Duodenal mucosa (tissue), 2 donors: ENCODE measurements at regions not wholly inside any gene's neighbourhood (a gene's known extent, or its start where the extent isn't known, plus 50 kb on each side); places are given as distances from the start of the nearest gene placed in this dataset.

Experiments
- H3K27ac ChIP-seq: one replicate; pipeline ENCODE4 v1.7.0; 2013; ENCODE audit warnings: low read depth, low read length
- H3K27me3 ChIP-seq, 2 donors: one replicate each; pipeline ENCODE4 v1.7.0; 2013; ENCODE audit warnings: low read length in 2 of 2, control low read depth in 1 of 2; ENCODE audit not compliant: insufficient read depth in 2 of 2, control insufficient read depth in 1 of 2
- H3K36me3 ChIP-seq, 2 donors: one replicate each; pipeline ENCODE4 v1.7.0; 2013; ENCODE audit warnings: low read length in 2 of 2, control low read depth in 1 of 2; ENCODE audit not compliant: insufficient read depth in 2 of 2, control insufficient read depth in 1 of 2
- H3K4me1 ChIP-seq, 2 donors: one replicate each; pipeline ENCODE4 v1.7.0; 2013; ENCODE audit warnings: low read length in 2 of 2, control low read depth in 1 of 2; ENCODE audit not compliant: insufficient read depth in 2 of 2, control insufficient read depth in 1 of 2
- H3K4me3 ChIP-seq, 2 donors: one replicate each; pipeline ENCODE4 v1.7.0; 2013; ENCODE audit warnings: low read length in 2 of 2, low read depth in 1 of 2
- H3K9ac ChIP-seq, 2 donors: one replicate each; pipeline ENCODE4 v1.7.0; 2013; ENCODE audit warnings: low read length in 2 of 2, low read depth in 1 of 2
- H3K9me3 ChIP-seq, 2 donors: one replicate each; pipeline ENCODE4 v1.7.0; 2013; ENCODE audit warnings: low read length in 2 of 2, control low read depth in 1 of 2; ENCODE audit not compliant: control insufficient read depth in 1 of 2

DNA sequence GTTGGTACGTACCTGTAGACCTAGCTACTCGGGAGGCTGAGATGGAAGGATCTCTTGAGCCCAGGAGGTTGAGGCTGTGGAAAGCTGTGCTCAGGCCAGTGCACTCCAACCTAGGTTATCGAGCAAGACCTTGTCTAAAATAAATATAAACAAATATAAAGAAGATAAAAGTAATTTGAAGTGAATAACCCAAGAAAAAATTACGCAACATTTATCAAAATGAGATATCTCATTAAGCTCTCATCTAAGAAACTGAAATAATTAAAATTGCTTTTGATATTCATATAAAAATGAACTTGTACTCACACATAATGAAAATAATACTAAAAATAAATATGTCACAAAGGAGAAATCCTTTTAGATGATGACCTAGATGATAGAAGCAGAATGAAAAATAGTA lies 647.1 kb upstream of the NCAM2 start:
- H3K9me3 ChIP-seq, result peaks cover 3 to 16% of the 10 kb centered on the region in 2 donors
- no peaks in the 10 kb centered on the region for H3K27me3 ChIP-seq
- no peak overlapping the region for H3K4me3 ChIP-seq
- H3K9ac ChIP-seq, result no peak overlapping the region
- no peaks in the 10 kb centered on the region for H3K36me3 ChIP-seq
- no peaks in the 10 kb centered on the region for H3K4me1 ChIP-seq
- no peak overlapping the region for H3K27ac ChIP-seq

DNA sequence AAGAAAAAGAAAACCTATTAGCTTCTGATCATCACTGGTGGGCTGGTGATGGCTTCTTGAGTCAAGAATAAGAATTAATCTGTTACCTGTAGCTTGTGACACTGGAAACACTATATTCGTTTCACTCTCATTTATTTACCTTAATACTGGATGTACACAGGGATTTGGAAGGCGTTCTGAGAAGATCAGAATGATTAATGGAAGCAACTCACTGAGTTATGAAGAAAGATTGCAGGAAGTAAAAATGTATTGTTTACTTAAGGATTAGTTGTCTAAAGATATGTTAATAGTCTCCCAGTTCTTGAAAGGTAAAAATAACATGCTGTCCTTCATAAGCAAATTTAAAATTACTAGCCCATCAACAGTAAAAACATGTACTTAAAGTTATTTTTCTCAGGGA lies 644.9 kb upstream of the NCAM2 start:
- Histone ChIP-seq H3K9ac (no peak overlapping the region), H3K9me3 (peaks cover 0 to 14% of the 10 kb centered on the region in 2 donors), H3K36me3 (no peaks in the 10 kb centered on the region), H3K4me3 (no peak overlapping the region), H3K27ac (no peak overlapping the region), H3K27me3 (no peaks in the 10 kb centered on the region), H3K4me1 (no peaks in the 10 kb centered on the region)

DNA sequence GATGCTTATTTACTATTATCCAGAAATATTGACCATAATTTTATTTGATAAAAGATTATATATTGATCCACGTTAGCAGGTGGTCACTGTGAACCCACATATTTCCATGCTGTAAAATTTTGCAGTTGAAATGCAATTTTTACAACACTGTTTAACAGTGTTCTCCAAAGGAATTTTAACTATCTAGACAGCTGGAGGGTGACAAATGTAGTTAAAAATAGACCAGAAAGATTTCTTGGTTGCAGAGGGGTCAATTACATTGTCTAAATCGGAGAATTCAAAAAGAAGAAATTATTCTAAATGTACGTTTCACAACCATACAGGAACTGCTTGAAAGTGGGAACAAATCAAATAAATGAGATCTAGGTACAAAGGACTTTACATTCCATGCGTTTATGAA lies 625.2 kb upstream of the NCAM2 start:
- H3K27ac ChIP-seq, result no peak overlapping the region
- H3K4me1 ChIP-seq, result no peaks in the 10 kb centered on the region
- no peaks in the 10 kb centered on the region for H3K36me3 ChIP-seq
- peaks cover 16 to 19% of the 10 kb centered on the region in 2 donors for H3K9me3 ChIP-seq
- no peak overlapping the region for H3K4me3 ChIP-seq
- H3K9ac ChIP-seq, result no peak overlapping the region
- H3K27me3 ChIP-seq, result no peaks in the 10 kb centered on the region

DNA sequence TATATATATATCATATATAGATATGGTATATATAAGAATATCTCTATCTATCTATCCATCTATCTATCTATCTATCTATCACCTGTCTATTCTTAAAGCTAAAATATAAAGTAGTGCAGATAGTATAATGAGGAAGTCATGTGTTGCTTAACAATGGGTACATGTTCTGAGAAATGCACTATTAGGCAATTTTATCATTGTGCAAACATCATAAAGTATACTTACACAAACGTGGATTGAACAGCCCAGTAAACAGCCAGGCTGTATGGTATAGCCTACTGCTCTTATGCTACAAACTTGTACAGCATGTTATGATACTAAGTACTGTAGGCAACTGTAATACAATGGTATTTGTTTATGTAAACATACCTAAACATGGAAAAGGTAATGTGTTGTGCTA lies 621.0 kb upstream of the NCAM2 start:
- Histone ChIP-seq H3K9me3 (peaks cover 0 to 1% of the 10 kb centered on the region in 2 donors), H3K4me3 (no peak overlapping the region), H3K9ac (no peak overlapping the region), H3K36me3 (no peaks in the 10 kb centered on the region), H3K27ac (no peak overlapping the region), H3K4me1 (no peaks in the 10 kb centered on the region), H3K27me3 (no peaks in the 10 kb centered on the region)

DNA sequence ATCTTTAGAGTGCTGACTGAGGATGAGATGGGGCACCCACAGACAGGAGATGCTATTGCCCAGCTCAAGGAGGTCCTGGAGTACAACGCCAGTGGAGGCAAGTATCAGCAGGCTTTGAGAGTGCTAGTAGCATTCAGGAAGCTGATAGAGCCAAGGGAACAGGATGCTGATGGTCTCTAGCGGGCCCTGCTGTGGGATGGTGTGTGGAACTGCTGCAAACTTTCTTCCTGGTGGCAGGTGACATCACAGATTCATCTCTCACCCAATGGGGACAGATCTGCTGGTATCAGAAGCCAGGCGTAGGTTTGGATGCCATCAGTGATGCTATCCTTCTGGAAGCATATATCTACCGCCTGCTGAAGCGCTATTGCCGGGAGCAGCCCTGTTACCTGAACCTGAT lies 609.8 kb upstream of the NCAM2 start:
- Histone ChIP-seq H3K4me1 (no peaks in the 10 kb centered on the region), H3K4me3 (no peak overlapping the region), H3K36me3 (no peaks in the 10 kb centered on the region), H3K27me3 (no peaks in the 10 kb centered on the region), H3K27ac (no peak overlapping the region), H3K9me3 (peaks cover 10 to 13% of the 10 kb centered on the region in 2 donors), H3K9ac (no peak overlapping the region)

DNA sequence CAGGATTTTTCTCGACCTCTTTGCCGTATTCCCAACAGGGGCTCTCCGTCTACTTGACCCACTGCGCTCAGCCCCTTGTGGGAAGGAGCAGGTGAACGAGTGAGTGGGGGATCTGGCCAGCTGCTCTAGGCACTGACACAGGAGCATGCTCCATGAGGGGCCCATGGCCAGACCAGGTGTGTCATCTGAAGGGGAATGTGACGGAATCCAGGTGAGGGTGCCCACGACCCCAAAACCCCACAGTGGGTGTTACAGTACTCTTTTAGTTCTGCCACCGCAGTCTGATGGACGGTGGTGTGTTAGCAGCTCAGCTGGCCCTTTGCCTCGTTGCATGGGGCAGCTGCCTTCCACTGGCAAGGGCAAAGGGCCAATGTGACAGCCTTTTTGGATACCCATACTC lies 601.4 kb upstream of the NCAM2 start:
- H3K4me1 ChIP-seq, result no peaks in the 10 kb centered on the region
- no peaks in the 10 kb centered on the region for H3K27me3 ChIP-seq
- H3K36me3 ChIP-seq, result no peaks in the 10 kb centered on the region
- no peak overlapping the region for H3K27ac ChIP-seq
- H3K9ac ChIP-seq, result no peak overlapping the region
- peaks cover 8 to 14% of the 10 kb centered on the region in 2 donors for H3K9me3 ChIP-seq
- no peak overlapping the region for H3K4me3 ChIP-seq

DNA sequence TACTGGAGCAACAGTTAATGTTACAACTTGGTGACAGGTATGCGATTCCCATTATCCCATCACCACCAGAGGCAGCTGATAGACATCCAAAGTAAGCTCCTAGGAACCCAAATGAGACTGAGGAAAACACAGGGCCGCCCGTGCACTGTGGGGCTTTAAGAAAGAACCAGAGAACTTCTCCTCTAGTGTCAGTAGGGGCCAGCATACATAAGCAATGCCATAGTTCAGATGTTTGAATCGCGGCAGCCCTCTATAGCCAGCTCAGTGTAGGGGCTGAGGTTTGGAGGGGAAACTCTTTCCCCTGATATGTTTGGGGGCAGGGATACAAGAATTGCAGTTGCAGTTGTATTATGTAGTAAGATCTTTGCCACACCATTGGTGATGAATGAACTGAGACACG lies 593.3 kb upstream of the NCAM2 start:
- H3K27ac ChIP-seq, result no peak overlapping the region
- H3K4me1 ChIP-seq, result no peaks in the 10 kb centered on the region
- no peak overlapping the region for H3K4me3 ChIP-seq
- no peaks in the 10 kb centered on the region for H3K27me3 ChIP-seq
- peaks cover 3 to 16% of the 10 kb centered on the region in 2 donors for H3K9me3 ChIP-seq
- no peak overlapping the region for H3K9ac ChIP-seq
- H3K36me3 ChIP-seq, result no peaks in the 10 kb centered on the region

DNA sequence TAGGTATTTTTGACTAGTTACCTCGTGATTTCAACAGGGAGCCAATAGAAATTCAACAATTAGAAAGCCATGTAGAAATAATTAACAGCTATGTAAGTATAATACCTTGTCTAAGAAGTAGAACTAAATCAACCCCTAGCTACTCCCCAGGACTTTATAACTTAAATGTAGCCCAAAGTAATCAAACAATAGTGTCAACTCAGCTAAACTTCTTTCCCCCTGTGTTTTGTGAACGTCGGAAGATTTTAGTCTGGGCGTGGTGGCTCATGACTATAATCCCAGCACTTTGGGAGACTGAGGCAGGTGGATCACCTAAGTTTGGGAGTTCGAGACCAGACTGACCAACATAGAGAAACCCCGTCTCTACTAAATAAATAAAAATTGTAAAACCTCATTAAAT lies 579.9 kb upstream of the NCAM2 start:
- Histone ChIP-seq H3K9me3 (peaks cover 4 to 15% of the 10 kb centered on the region in 2 donors), H3K4me3 (no peak overlapping the region), H3K4me1 (no peaks in the 10 kb centered on the region), H3K27me3 (no peaks in the 10 kb centered on the region), H3K9ac (no peak overlapping the region), H3K27ac (no peak overlapping the region), H3K36me3 (no peaks in the 10 kb centered on the region)

DNA sequence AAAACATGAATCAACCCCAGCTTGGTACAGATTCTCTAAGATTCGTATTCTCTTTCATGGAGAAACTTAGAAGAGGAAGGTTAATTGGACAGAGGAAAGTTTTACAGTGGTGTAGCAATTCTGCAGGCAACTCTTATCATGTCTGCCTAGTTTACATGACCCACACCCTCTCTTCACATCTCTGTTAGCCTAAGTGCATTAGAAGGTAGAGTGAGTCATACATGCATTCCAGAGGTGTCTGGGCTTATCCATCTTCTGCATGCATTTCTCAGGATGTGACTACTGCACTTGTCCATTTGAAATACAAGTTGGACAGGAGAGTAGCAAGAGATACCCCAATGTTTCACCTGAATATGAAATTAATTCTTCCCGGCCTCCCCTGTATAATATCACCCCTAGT lies 578.4 kb upstream of the NCAM2 start:
- Histone ChIP-seq H3K9ac (no peak overlapping the region), H3K36me3 (no peaks in the 10 kb centered on the region), H3K27me3 (no peaks in the 10 kb centered on the region), H3K4me1 (no peaks in the 10 kb centered on the region), H3K4me3 (no peak overlapping the region), H3K9me3 (peaks cover 4 to 17% of the 10 kb centered on the region in 2 donors), H3K27ac (no peak overlapping the region)

DNA sequence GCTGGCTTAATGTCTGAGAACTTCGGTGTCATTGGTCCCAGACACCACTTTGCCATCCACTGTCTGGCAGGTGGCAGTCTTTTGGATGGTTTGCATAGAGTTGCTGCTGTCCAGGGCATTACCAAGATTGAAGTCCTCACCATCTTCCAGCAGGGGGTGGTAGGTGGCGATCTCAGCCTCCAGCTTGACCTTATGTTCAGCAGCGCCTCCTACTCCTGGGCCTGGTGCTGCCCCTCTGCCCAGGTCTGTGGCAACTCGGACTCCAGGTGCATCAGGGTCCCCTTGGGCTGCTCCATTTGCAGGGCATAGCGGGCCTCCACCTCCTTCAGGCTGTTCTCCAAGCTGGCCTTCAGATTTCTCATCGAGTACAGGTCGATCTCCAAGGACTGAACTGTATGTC lies 573.3 kb upstream of the NCAM2 start:
- Histone ChIP-seq H3K4me3 (no peak overlapping the region), H3K36me3 (no peaks in the 10 kb centered on the region), H3K9ac (no peak overlapping the region), H3K4me1 (no peaks in the 10 kb centered on the region), H3K27me3 (no peaks in the 10 kb centered on the region), H3K9me3 (peaks cover 2 to 29% of the 10 kb centered on the region in 2 donors), H3K27ac (no peak overlapping the region)

DNA sequence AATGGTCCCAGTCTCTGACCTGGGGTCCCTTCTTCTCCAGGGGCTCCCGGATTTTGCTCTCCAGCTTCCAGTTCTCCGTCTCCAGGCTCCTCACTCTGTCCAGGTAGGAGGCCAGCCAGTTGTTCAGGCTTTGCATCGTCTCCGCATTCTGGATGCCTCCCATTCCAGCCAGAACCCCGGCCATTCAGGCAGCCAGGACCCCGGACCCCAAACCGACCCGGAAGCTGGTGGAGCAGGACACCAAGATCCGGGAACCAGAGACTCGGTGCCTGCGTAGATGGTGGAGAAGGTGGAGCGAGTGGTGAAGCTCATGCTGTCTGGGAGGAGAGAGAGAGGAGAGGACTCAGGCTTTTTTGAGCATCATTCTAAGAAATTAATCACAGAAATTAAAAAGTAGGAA lies 572.4 kb upstream of the NCAM2 start:
- Histone ChIP-seq H3K4me1 (no peaks in the 10 kb centered on the region), H3K27ac (no peak overlapping the region), H3K36me3 (no peaks in the 10 kb centered on the region), H3K9ac (no peak overlapping the region), H3K27me3 (no peaks in the 10 kb centered on the region), H3K4me3 (no peak overlapping the region), H3K9me3 (peaks cover 2 to 28% of the 10 kb centered on the region in 2 donors)
